ENCODE measurements at regions not wholly inside any gene's neighbourhood (a gene's known extent, or its start where the extent isn't known, plus 50 kb on each side); places are given as distances from the start of the nearest gene placed in this dataset.

- no peak for DNase-seq
Measured at GRCh38 chr7:17239683-17240521, 58.5 kb upstream of the AHR start.

DNA sequence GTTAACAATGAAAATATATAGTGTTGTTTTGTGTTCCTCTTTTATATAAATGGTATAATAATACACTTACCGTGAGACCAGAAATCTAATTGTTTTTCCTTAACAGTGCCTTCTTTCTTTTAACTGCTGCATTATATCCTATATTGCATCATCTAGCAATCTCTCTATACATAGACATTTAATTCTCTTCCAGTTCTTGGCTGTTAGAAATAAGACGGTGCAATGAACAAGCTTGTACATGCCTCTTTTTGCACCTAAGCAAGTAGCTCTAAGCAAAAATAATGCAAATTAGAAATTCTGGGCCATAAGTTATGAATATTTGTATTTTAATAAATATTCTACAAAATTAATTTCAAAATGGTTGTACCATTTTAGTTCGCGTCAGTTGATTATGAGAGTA is 55.9 kb upstream of the AHR start:
- DNase-seq: no peak

GRCh38 chr7:17244786-17245185 is 53.7 kb upstream of the AHR start:
- no peak for DNase-seq

GRCh38 chr7:17247357-17247756 is 51.1 kb upstream of the AHR start:
- no peak for DNase-seq

DNA sequence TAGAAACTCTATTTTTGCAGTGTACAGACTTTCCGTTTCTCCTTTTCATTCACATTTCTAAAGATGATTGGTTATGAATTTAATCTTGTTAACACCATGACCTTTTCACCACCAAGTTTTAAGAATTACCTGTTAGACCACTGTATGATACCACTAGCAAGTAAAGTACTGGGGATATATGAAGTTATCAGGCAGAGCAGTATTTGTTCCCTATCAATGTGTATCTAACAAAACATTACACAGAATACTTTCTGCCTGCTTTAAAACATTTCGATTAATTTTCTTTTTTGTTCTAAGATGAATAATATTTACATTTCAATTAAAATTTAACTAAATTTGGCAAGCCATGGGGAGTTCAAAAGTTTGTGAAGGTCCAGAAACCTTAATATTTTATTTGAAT is 49.9 kb upstream of the AHR start:
- DNase-seq: no peak
